IPS-NIHi7 (cell line): ENCODE measurements at regions not wholly inside any gene's neighbourhood (a gene's known extent, or its start where the extent isn't known, plus 50 kb on each side); places are given as distances from the start of the nearest gene placed in this dataset.

Experiments
- DNase-seq: peaks from one replicate; pipeline ENCODE4 v3.0.0; 2012; ENCODE audit warnings: mixed read lengths; ENCODE audit errors: extremely low spot score

- DNase-seq: no peak
Observed at GRCh38 chr7:31398815-31399214, 58.3 kb upstream of the NEUROD6 start.

- DNase-seq: no peak
Observed at GRCh38 chr7:31407178-31407676, 66.7 kb upstream of the NEUROD6 start.

- no peak for DNase-seq
Observed at GRCh38 chr7:31408140-31408729, 67.7 kb upstream of the NEUROD6 start.

GRCh38 chr7:31410265-31410664, 69.7 kb upstream of the NEUROD6 start:
- DNase-seq: no peak

- no peak for DNase-seq
Observed at GRCh38 chr7:31411416-31411815, 70.9 kb upstream of the NEUROD6 start.

GRCh38 chr7:31413766-31414165, 73.2 kb upstream of the NEUROD6 start:
- no peak for DNase-seq

- DNase-seq: no peak
Observed at GRCh38 chr7:31416381-31416870, 75.9 kb upstream of the NEUROD6 start.

- no peak for DNase-seq
Observed at GRCh38 chr7:31418928-31419327, 78.4 kb upstream of the NEUROD6 start.

- DNase-seq: no peak
Observed at GRCh38 chr7:31419505-31420055, 79.1 kb upstream of the NEUROD6 start.

- no peak for DNase-seq
Observed at GRCh38 chr7:31420948-31421347, 80.4 kb upstream of the NEUROD6 start.

- DNase-seq: no peak
Observed at GRCh38 chr7:31421607-31422006, 81.1 kb upstream of the NEUROD6 start.

GRCh38 chr7:31423994-31424393, 83.5 kb upstream of the NEUROD6 start:
- DNase-seq: no peak

- DNase-seq: no peak
Observed at GRCh38 chr7:31432176-31432575, 81.7 kb upstream of the ITPRID1 start.

GRCh38 chr7:31432836-31433340, 81.0 kb upstream of the ITPRID1 start:
- no peak for DNase-seq

GRCh38 chr7:31437250-31437865, 76.5 kb upstream of the ITPRID1 start:
- DNase-seq: no peak

- no peak for DNase-seq
Observed at GRCh38 chr7:31439165-31439564, 74.7 kb upstream of the ITPRID1 start.

GRCh38 chr7:31440511-31440910, 73.4 kb upstream of the ITPRID1 start:
- no peak for DNase-seq

GRCh38 chr7:31442626-31443025, 71.3 kb upstream of the ITPRID1 start:
- DNase-seq: no peak

GRCh38 chr7:31443457-31443856, 70.4 kb upstream of the ITPRID1 start:
- peak; percentile 71 for DNase-seq

- DNase-seq: no peak
Observed at GRCh38 chr7:31444196-31444595, 69.7 kb upstream of the ITPRID1 start.

- no peak for DNase-seq
Observed at GRCh38 chr7:31445686-31446355, 68.1 kb upstream of the ITPRID1 start.

GRCh38 chr7:31448649-31449048, 65.2 kb upstream of the ITPRID1 start:
- DNase-seq: no peak
